Stimulated activated naive B cell treated with anti-CD40 and anti-IgM and Interleukin-4, amounts not matched to agents 10 μg/mL and 1 μg/mL and 100 μg/mL, for 72 hours (primary cell): ENCODE measurements at regions not wholly inside any gene's neighbourhood (a gene's known extent, or its start where the extent isn't known, plus 50 kb on each side); places are given as distances from the start of the nearest gene placed in this dataset.
A peak's percentile ranks its signal among the peaks of the same experiment; 100 is the strongest.

Source experiments
- ATAC-seq, 2 donors: fragments of 150-1000 bp; cut with Tn5 transposase; replicated peaks; 2 replicates each; pipeline ENCODE4 v1.10.0; 2021; ENCODE audit warnings: moderate library complexity in 1 of 2
- DNase-seq: peaks from one replicate; pipeline ENCODE4 v3.0.0; 2021
- H3K27ac Mint-ChIP-seq: one replicate; pipeline ENCODE4 v1.8.0; 2022; ENCODE audit warnings: mild to moderate bottlenecking, mixed read lengths
- H3K27me3 Mint-ChIP-seq, 2 donors: one replicate each; pipeline ENCODE4 v1.8.0; 2022; ENCODE audit warnings: mixed read lengths in 2 of 2
- H3K36me3 Mint-ChIP-seq, 2 donors: one replicate each; pipeline ENCODE4 v1.8.0; 2022; ENCODE audit warnings: mixed read lengths in 2 of 2, mild to moderate bottlenecking in 1 of 2
- H3K4me1 Mint-ChIP-seq, 2 donors: one replicate each; pipeline ENCODE4 v1.8.0; 2022; ENCODE audit warnings: mixed read lengths in 2 of 2, mild to moderate bottlenecking in 1 of 2
- H3K4me3 Mint-ChIP-seq, 2 donors: one replicate each; pipeline ENCODE4 v1.8.0; 2022; ENCODE audit warnings: mild to moderate bottlenecking in 2 of 2, mixed read lengths in 2 of 2, moderate library complexity in 1 of 2
- H3K9me3 Mint-ChIP-seq, 2 donors: one replicate each; pipeline ENCODE4 v1.8.0; 2022; ENCODE audit warnings: mixed read lengths in 2 of 2, mild to moderate bottlenecking in 1 of 2

- Mint-ChIP-seq H3K36me3 (no peaks in the 10 kb centered on the region), H3K27ac (no peak overlapping the region), H3K27me3 (peaks cover 0 to 5% of the 10 kb centered on the region in 2 donors), H3K4me1 (no peaks in the 10 kb centered on the region), H3K9me3 (no peaks in the 10 kb centered on the region), H3K4me3 (no peak overlapping the region)
- no peak for ATAC-seq
- no peak for DNase-seq
Observed at GRCh38 chr11:121755191-121755590, 302.4 kb upstream of the SORL1-AS1 start.

GRCh38 chr11:121754598-121754997, 301.8 kb upstream of the SORL1-AS1 start:
- DNase-seq: no peak
- Mint-ChIP-seq H3K27ac (no peak overlapping the region), H3K4me1 (no peaks in the 10 kb centered on the region), H3K9me3 (no peaks in the 10 kb centered on the region), H3K27me3 (peaks cover 1 to 8% of the 10 kb centered on the region in 2 donors), H3K36me3 (no peaks in the 10 kb centered on the region), H3K4me3 (no peak overlapping the region)
- no peak for ATAC-seq

GRCh38 chr11:121749691-121750090, 296.9 kb upstream of the SORL1-AS1 start:
- H3K36me3 Mint-ChIP-seq: no peaks in the 10 kb centered on the region
- no peak overlapping the region for H3K4me3 Mint-ChIP-seq
- no peaks in the 10 kb centered on the region for H3K9me3 Mint-ChIP-seq
- DNase-seq (no peak), ATAC-seq (no peak)
- H3K4me1 Mint-ChIP-seq: no peaks in the 10 kb centered on the region
- no peak overlapping the region for H3K27ac Mint-ChIP-seq
- peaks cover 8 to 16% of the 10 kb centered on the region in 2 donors for H3K27me3 Mint-ChIP-seq

- Mint-ChIP-seq H3K9me3 (peaks cover 5 to 7% of the 10 kb centered on the region in 2 donors), H3K27ac (no peak overlapping the region), H3K4me1 (no peaks in the 10 kb centered on the region), H3K36me3 (no peaks in the 10 kb centered on the region), H3K27me3 (peaks cover 8 to 16% of the 10 kb centered on the region in 2 donors), H3K4me3 (no peak overlapping the region)
- DNase-seq (no peak), ATAC-seq (no peak)
Observed at GRCh38 chr11:121748068-121748467, 295.3 kb upstream of the SORL1-AS1 start.

GRCh38 chr11:121743285-121743684, 290.5 kb upstream of the SORL1-AS1 start:
- DNase-seq (no peak), ATAC-seq (no peak)
- Mint-ChIP-seq H3K27me3 (peaks cover 7 to 14% of the 10 kb centered on the region in 2 donors), H3K4me3 (no peak overlapping the region), H3K9me3 (peaks cover 5 to 7% of the 10 kb centered on the region in 2 donors), H3K27ac (no peak overlapping the region), H3K4me1 (no peaks in the 10 kb centered on the region), H3K36me3 (no peaks in the 10 kb centered on the region)

GRCh38 chr11:121741761-121742361, 289.1 kb upstream of the SORL1-AS1 start:
- Mint-ChIP-seq H3K4me1 (no peaks in the 10 kb centered on the region), H3K27ac (no peak overlapping the region), H3K27me3 (peaks cover 9 to 21% of the 10 kb centered on the region in 2 donors), H3K36me3 (no peaks in the 10 kb centered on the region), H3K4me3 (no peak overlapping the region), H3K9me3 (peaks cover 5 to 7% of the 10 kb centered on the region in 2 donors)
- DNase-seq: no peak
- ATAC-seq: no peak

- H3K27me3 Mint-ChIP-seq: peaks cover 9 to 21% of the 10 kb centered on the region in 2 donors
- no peak overlapping the region for H3K27ac Mint-ChIP-seq
- no peaks in the 10 kb centered on the region for H3K4me1 Mint-ChIP-seq
- peaks cover 5 to 7% of the 10 kb centered on the region in 2 donors for H3K9me3 Mint-ChIP-seq
- no peaks in the 10 kb centered on the region for H3K36me3 Mint-ChIP-seq
- H3K4me3 Mint-ChIP-seq: no peak overlapping the region
- DNase-seq (no peak), ATAC-seq (no peak)
Observed at GRCh38 chr11:121741351-121741760, 288.6 kb upstream of the SORL1-AS1 start.

GRCh38 chr11:121740902-121741301, 288.1 kb upstream of the SORL1-AS1 start:
- Mint-ChIP-seq H3K4me3 (no peak overlapping the region), H3K9me3 (peaks cover 5 to 7% of the 10 kb centered on the region in 2 donors), H3K27me3 (peaks cover 9 to 21% of the 10 kb centered on the region in 2 donors), H3K4me1 (no peaks in the 10 kb centered on the region), H3K27ac (no peak overlapping the region), H3K36me3 (no peaks in the 10 kb centered on the region)
- no peak for DNase-seq
- ATAC-seq: no peak

GRCh38 chr11:121733858-121734257, 281.1 kb upstream of the SORL1-AS1 start:
- H3K27ac Mint-ChIP-seq: no peak overlapping the region
- DNase-seq: no peak
- H3K9me3 Mint-ChIP-seq: peaks cover 8 to 11% of the 10 kb centered on the region in 2 donors
- ATAC-seq: no peak
- no peak overlapping the region for H3K4me3 Mint-ChIP-seq
- peaks cover 12 to 15% of the 10 kb centered on the region in 2 donors for H3K27me3 Mint-ChIP-seq
- no peaks in the 10 kb centered on the region for H3K4me1 Mint-ChIP-seq
- no peaks in the 10 kb centered on the region for H3K36me3 Mint-ChIP-seq

- ATAC-seq: no peak
- H3K36me3 Mint-ChIP-seq: no peaks in the 10 kb centered on the region
- peaks cover 18 to 23% of the 10 kb centered on the region in 2 donors for H3K27me3 Mint-ChIP-seq
Observed at GRCh38 chr11:121727942-121728341, 275.2 kb upstream of the SORL1-AS1 start.

GRCh38 chr11:121723246-121723741, 270.5 kb upstream of the SORL1-AS1 start:
- H3K4me1 Mint-ChIP-seq: peaks cover 2 to 6% of the 10 kb centered on the region in 2 donors
- peaks cover 0 to 1% of the 10 kb centered on the region in 2 donors for H3K36me3 Mint-ChIP-seq
- no peak overlapping the region for H3K27ac Mint-ChIP-seq
- no peak overlapping the region for H3K4me3 Mint-ChIP-seq
- H3K9me3 Mint-ChIP-seq: peaks cover 0 to 6% of the 10 kb centered on the region in 2 donors
- ATAC-seq (no peak), DNase-seq (no peak)
- H3K27me3 Mint-ChIP-seq: peaks cover 27 to 38% of the 10 kb centered on the region in 2 donors

More at GRCh38 chr11:121727942-121728341, 275.2 kb upstream of the SORL1-AS1 start:
- Mint-ChIP-seq H3K4me3 (no peak overlapping the region), H3K9me3 (peaks cover 5 to 8% of the 10 kb centered on the region in 2 donors), H3K4me1 (no peaks in the 10 kb centered on the region), H3K27ac (no peak overlapping the region)
- no peak for DNase-seq

- peak; percentile 27 to 29 for ATAC-seq
- peaks cover 0 to 1% of the 10 kb centered on the region in 2 donors for H3K36me3 Mint-ChIP-seq
- H3K27ac Mint-ChIP-seq: no peak overlapping the region
- H3K27me3 Mint-ChIP-seq: peaks cover 29 to 38% of the 10 kb centered on the region in 2 donors
- H3K4me3 Mint-ChIP-seq: peak overlapping the region; percentile 54 to 66
- no peak for DNase-seq
- peaks cover 0 to 6% of the 10 kb centered on the region in 2 donors for H3K9me3 Mint-ChIP-seq
- H3K4me1 Mint-ChIP-seq: peaks cover 2 to 6% of the 10 kb centered on the region in 2 donors
Observed at GRCh38 chr11:121722431-121723245, 269.9 kb upstream of the SORL1-AS1 start.

- no peak for ATAC-seq
- Mint-ChIP-seq H3K36me3 (peaks cover 0 to 1% of the 10 kb centered on the region in 2 donors), H3K4me3 (peak overlapping the region in 1 of 2 donors; percentile 66), H3K9me3 (peaks cover 0 to 6% of the 10 kb centered on the region in 2 donors), H3K4me1 (peaks cover 2 to 6% of the 10 kb centered on the region in 2 donors), H3K27ac (no peak overlapping the region), H3K27me3 (peaks cover 29 to 38% of the 10 kb centered on the region in 2 donors)
- DNase-seq: no peak
Observed at GRCh38 chr11:121721961-121722360, 269.2 kb upstream of the SORL1-AS1 start.

- Mint-ChIP-seq H3K36me3 (peaks cover 0 to 1% of the 10 kb centered on the region in 2 donors), H3K27me3 (peaks cover 28 to 38% of the 10 kb centered on the region in 2 donors), H3K4me3 (no peak overlapping the region), H3K27ac (no peak overlapping the region), H3K9me3 (peaks cover 0 to 6% of the 10 kb centered on the region in 2 donors), H3K4me1 (peaks cover 2 to 6% of the 10 kb centered on the region in 2 donors)
- DNase-seq (no peak), ATAC-seq (no peak)
Observed at GRCh38 chr11:121721448-121721847, 268.7 kb upstream of the SORL1-AS1 start.
